GM12891 (cell line): ENCODE measurements at regions not wholly inside any gene's neighbourhood (a gene's known extent, or its start where the extent isn't known, plus 50 kb on each side); places are given as distances from the start of the nearest gene placed in this dataset.

Experiments
- DNase-seq: peaks from one replicate; pipeline ENCODE4 v3.0.0; 2011; ENCODE audit warnings: low spot score; ENCODE audit not compliant: insufficient read length
- FAIRE-seq: peaks from 2 replicates; lab custom pipeline; 2011; peaks lifted over from hg19 to GRCh38; lab: Jason Lieb, UNC
- PAX5 ChIP-seq: IDR thresholded peaks from 2 replicates; pipeline ENCODE4 v1.6.1; 2011; ENCODE audit warnings: low read length, moderate library complexity, mild to moderate bottlenecking; ENCODE audit not compliant: insufficient read depth, severe bottlenecking
- POLR2A ChIP-seq: IDR thresholded peaks from 2 replicates; pipeline ENCODE4 v1.6.1; 2011; ENCODE audit warnings: low read depth, low read length, control low read depth
- POLR2AphosphoS5 ChIP-seq: IDR thresholded peaks from 2 replicates; pipeline ENCODE4 v1.6.1; 2011; ENCODE audit warnings: low read depth, low read length, control low read depth
- POU2F2 ChIP-seq: IDR thresholded peaks from 2 replicates; pipeline ENCODE4 v1.6.1; 2011; ENCODE audit warnings: low read depth, mild to moderate bottlenecking, control low read depth, low read length, moderate library complexity
- SPI1 ChIP-seq: IDR thresholded peaks from 2 replicates; pipeline ENCODE4 v1.6.1; 2011; ENCODE audit warnings: low read depth, low read length, control low read depth
- TAF1 ChIP-seq: IDR thresholded peaks from 2 replicates; pipeline ENCODE4 v1.6.1; 2011; ENCODE audit warnings: low read depth, low read length, control low read depth

DNA sequence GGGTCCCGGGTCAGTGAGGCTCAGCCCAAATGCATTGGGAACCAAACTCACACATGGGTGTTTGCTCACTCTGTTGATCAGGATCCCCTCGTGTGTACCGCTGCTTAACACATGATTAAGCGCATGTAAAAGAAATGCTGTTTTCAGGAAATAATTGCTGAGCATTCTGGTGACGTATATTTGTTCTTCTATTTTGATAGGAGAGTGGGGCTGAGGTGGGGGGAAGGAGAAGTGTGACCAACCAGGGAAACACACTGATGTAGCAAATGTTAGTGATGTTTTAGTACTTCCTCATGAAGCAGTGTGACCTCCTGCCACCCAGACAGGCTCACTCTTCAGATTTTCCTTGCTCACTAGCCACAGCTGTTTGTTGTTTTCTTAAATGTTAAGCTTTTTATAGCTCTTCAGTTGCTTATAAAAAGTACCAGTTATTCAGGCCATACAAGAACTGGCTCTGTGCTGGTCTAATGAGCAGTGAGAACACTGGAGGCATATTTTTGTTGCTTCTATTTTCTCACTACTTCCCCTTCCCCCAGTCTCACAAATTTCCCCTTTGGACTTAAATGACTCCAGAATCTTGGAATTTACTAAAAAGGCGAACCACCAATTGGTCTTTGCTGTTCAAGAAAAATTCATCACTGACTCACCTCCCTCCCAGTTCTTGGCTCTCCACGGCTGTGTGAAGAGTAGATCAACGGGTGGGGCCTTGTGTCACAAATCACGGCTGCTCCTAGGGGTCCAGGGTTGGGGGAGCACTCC lies 79.2 kb upstream of the BACH2 start:
- DNase-seq (no peak), FAIRE-seq (no peak)
- TF ChIP-seq POU2F2 = no peak
- 0 out of 2 replicates have a peak, but pooled peaks have one; percentile 9 for TF ChIP-seq SPI1

DNA sequence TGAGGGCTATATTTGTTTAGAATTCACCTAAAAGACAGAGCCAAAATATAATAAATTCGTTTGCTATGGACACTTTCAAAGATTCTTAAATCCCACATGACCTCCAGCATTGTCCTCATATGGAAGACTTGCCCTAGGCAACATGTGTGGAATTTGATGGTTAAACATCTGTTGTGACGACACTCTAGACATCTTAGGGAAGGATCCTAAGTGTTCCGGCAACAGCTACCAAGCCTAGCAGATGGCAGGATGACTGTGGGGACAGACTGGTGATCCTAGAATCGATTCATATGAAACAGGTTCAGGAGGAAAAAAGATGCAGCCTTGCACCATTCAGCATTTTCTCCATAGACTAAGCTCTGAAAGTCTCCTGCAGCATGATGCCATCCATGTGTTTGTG lies 77.6 kb upstream of the BACH2 start:
- no peak for TF ChIP-seq PAX5
- TF ChIP-seq POU2F2 = no peak
- no peak for TF ChIP-seq TAF1
- no peak for TF ChIP-seq SPI1
- no peak for TF ChIP-seq POLR2AphosphoS5
- no peak for TF ChIP-seq POLR2A
- DNase-seq = no peak
- no peak for FAIRE-seq

DNA sequence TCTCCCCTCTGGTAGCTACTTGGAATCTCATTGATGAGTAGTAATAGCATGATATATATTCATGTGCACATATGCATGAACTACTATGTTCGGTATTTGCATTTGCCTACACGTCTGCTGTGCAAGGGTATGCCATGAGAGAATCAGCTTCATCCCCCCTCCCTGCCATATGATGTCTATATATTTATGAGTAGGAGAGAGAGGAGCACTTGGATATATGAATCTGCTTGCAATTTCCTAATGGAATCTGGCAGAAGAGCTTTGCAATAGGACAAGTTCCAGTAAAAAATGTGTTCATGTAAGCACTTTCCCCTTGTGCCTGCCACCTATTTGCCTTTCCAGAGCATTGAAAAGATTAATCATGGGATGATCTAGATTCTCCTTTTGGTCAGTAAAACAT lies 76.2 kb upstream of the BACH2 start:
- FAIRE-seq = no peak
- DNase-seq = no peak

GRCh38 chr6:90372450-90372849 lies 75.8 kb upstream of the BACH2 start:
- no peak for FAIRE-seq
- TF ChIP-seq TAF1 = no peak
- no peak for TF ChIP-seq POLR2A
- no peak for TF ChIP-seq PAX5
- no peak for TF ChIP-seq SPI1
- no peak for TF ChIP-seq POLR2AphosphoS5
- no peak for TF ChIP-seq POU2F2
- no peak for DNase-seq

More for the DNA sequence above, 76.2 kb upstream of the BACH2 start:
- TF ChIP-seq TAF1 (no peak), POU2F2 (no peak), POLR2A (no peak), SPI1 (no peak), PAX5 (no peak), POLR2AphosphoS5 (no peak)

DNA sequence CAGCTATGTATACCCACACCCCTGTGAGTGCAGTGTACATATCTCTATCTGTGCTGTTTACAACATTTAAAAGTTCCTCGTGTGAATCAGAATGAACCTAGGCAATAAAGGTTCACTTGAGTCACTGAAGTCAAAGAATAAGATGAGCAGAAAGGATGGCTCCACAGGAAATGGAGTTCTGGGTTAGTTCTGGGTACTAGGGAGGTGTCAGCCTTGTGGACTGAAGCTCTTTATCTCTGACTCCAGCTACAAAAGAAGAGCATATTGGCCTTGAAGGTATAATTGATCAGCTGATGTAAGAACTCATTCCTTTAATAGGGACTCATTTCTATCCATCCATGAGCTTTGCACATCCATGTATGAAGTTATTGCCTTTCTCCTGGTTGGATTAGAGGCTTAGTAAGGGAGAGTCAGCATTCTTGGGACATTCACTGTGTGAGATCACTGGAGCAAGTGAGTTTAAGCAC lies 73.9 kb upstream of the BACH2 start:
- no peak for DNase-seq
- TF ChIP-seq PAX5 (no peak), TAF1 (no peak), POLR2AphosphoS5 (no peak)
- FAIRE-seq = no peak

DNA sequence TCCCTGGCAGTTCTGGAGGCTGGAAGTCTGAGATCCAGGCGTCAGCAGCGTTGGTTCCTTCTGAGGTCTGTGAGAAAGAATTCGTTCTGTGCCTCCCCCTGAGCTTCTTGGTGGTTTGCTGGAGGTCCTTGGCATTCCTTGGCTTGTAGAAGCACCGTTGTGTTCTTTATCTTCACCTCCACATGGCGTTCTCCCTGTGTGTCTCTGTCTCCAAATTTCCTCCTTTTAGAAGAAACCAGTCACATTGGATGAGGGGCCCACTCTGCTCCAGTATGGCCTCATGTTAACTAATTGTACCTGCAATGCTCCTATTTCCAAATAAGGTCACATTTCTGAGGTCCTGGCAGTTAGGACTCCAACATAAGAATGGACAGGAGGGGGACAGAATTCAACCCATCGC lies 73.0 kb upstream of the BACH2 start:
- no peak for TF ChIP-seq SPI1
- TF ChIP-seq POLR2A = no peak
- TF ChIP-seq TAF1 = no peak
- no peak for TF ChIP-seq POLR2AphosphoS5
- no peak for TF ChIP-seq PAX5
- no peak for TF ChIP-seq POU2F2
- DNase-seq = no peak
- no peak for FAIRE-seq

GRCh38 chr6:90369024-90369519 lies 72.4 kb upstream of the BACH2 start:
- FAIRE-seq (peak; percentile 99), DNase-seq (peak; percentile 41)
- TF ChIP-seq PAX5 = no peak
- TF ChIP-seq POU2F2 = peak; percentile 60; the same call in 1 of the 2 replicates

DNA sequence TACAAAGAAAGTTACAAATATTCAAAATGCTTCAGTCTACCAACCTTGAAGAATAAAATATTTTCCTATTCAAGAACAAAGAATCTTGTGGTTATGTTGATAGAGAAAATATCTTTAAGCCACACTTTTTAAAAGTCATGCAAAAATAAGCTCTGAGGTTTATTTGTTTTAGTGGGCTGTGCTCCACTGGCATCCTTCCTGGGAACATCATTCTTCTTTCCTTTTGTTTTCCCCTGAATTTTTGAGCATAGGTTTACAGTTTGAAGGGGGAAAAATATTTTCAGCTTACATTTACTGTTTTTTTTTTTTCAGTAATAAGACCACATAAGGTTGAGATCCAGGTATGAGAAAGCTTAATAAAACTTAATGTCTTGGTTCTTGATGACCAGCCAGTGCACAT lies 72.0 kb upstream of the BACH2 start:
- DNase-seq = no peak
- TF ChIP-seq POU2F2 (no peak), SPI1 (no peak), PAX5 (no peak), TAF1 (no peak), POLR2AphosphoS5 (no peak), POLR2A (no peak)
- no peak for FAIRE-seq

- DNase-seq (no peak), FAIRE-seq (no peak)
- TF ChIP-seq PAX5 (no peak), POU2F2 (no peak), TAF1 (no peak), SPI1 (no peak), POLR2A (no peak), POLR2AphosphoS5 (no peak)
Measured at GRCh38 chr6:90368001-90368400, 71.4 kb upstream of the BACH2 start.

DNA sequence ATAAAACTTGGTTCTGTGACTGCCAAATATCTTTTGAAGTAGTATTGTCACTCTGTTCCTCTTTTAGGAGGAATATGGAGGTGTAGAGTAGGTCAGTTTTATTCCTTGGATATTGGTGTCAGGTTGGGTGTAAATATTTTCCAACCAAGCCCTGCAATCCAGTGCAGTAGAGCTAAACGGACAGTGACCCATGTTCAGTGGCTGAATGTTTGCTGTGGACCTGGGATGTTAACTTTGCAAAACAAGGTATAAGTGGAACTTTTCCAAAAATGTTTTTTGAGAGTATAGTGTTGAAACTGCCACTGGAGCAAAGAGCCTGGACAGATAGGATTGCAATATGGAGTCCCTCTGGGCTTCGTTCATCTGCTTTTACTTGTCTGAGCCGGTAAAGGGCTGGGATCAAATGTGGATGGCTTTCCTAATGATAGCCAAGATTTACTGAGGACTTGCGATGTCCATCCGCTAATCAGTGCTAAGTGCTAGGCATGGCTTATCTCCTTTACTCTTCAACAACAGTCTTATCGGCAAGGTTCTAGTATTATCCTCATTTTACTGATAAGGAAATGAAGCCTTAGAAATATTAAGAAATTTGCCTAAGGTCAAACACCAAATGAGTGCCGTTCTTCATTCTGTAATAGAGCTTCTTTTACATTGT lies 69.0 kb upstream of the BACH2 start:
- TF ChIP-seq TAF1 = no peak
- TF ChIP-seq POU2F2 = no peak
- no peak for TF ChIP-seq SPI1
- TF ChIP-seq POLR2A = no peak
- TF ChIP-seq PAX5 = no peak
- TF ChIP-seq POLR2AphosphoS5 = no peak
- no peak for FAIRE-seq
- no peak for DNase-seq
